OCI-LY7 (cell line): ENCODE measurements at regions not wholly inside any gene's neighbourhood (a gene's known extent, or its start where the extent isn't known, plus 50 kb on each side); places are given as distances from the start of the nearest gene placed in this dataset.

Experiments
- BruUV-seq: library from RNA; stranded (reverse); fragments of 400-500 nt; replicated peaks from 2 replicates; lab custom pipeline; 2021; lab: Mats Ljungman, UMichigan
- CTCF ChIA-PET: fragments of 300-600 bp; sonication (Branson Sonifier 250); formaldehyde crosslinking; loops from one replicate; lab custom pipeline; 2022; ENCODE audit warnings: antibody characterized with exemption; ENCODE audit not compliant: unreplicated experiment; lab: Charles Lee
- POLR2A ChIA-PET: fragments of 300-600 bp; sonication (Branson Sonifier 250); formaldehyde crosslinking; loops from one replicate; lab custom pipeline; 2022; ENCODE audit warnings: antibody characterized with exemption; lab: Charles Lee
- DNase-seq: peaks from one replicate; pipeline ENCODE4 v3.0.0-alpha.2; 2015; ENCODE audit warnings: low spot score
- H2AFZ ChIP-seq: fragments of 200-600 bp; sonication (generic), shearing (Covaris generic); 2 replicates; pipeline ENCODE4 v1.6.1; 2014; ENCODE audit warnings: mild to moderate bottlenecking, antibody characterized with exemption, low read length, moderate library complexity
- H3K27ac ChIP-seq: fragments of 200-600 bp; sonication (generic); 2 replicates; pipeline ENCODE4 v1.5.1; 2014; ENCODE audit warnings: mixed run types, low read depth, mild to moderate bottlenecking, moderate library complexity, low read length, inconsistent platforms; ENCODE audit not compliant: poor library complexity, severe bottlenecking
- H3K36me3 ChIP-seq: fragments of 200-600 bp; sonication (generic); 2 replicates; pipeline ENCODE4 v1.6.1; 2014; ENCODE audit warnings: mild to moderate bottlenecking, antibody characterized with exemption, low read length, moderate library complexity, mixed read lengths; ENCODE audit not compliant: insufficient read depth
- H3K4me1 ChIP-seq: fragments of 200-600 bp; sonication (generic); 2 replicates; pipeline ENCODE4 v1.5.1; 2014; ENCODE audit warnings: mild to moderate bottlenecking, low read length; ENCODE audit not compliant: insufficient read depth, poor library complexity, severe bottlenecking
- H3K4me2 ChIP-seq: fragments of 200-600 bp; sonication (generic); 2 replicates; pipeline ENCODE4 v1.6.1; 2014; ENCODE audit warnings: mild to moderate bottlenecking, low read length
- H3K4me3 ChIP-seq: fragments of 200-600 bp; sonication (generic); 2 replicates; pipeline ENCODE4 v1.5.1; 2014; ENCODE audit warnings: mild to moderate bottlenecking, low read depth, low read length; ENCODE audit not compliant: poor library complexity, severe bottlenecking
- H3K79me2 ChIP-seq: fragments of 200-600 bp; sonication (generic); 2 replicates; pipeline ENCODE4 v1.6.1; 2016; ENCODE audit warnings: low read depth, mild to moderate bottlenecking, low read length, moderate library complexity, mixed read lengths; ENCODE audit not compliant: insufficient read depth
- H3K9me2 ChIP-seq: fragments of 200-600 bp; sonication (generic); 2 replicates; pipeline ENCODE4 v1.6.1; 2016; ENCODE audit warnings: mild to moderate bottlenecking, low read length, mixed read lengths; ENCODE audit not compliant: insufficient read depth
- H3K9me3 ChIP-seq: fragments of 200-600 bp; sonication (generic); 2 replicates; pipeline ENCODE4 v1.6.1; 2014; ENCODE audit warnings: mild to moderate bottlenecking, mixed run types, low read length, mixed read lengths
- H4K20me1 ChIP-seq: fragments of 200-600 bp; sonication (generic); 2 replicates; pipeline ENCODE4 v1.6.1; 2014; ENCODE audit warnings: mild to moderate bottlenecking, antibody characterized with exemption, low read length, moderate library complexity, mixed read lengths; ENCODE audit not compliant: insufficient read depth
- CTCF ChIP-seq: fragments of 200-600 bp; sonication (generic); conservative IDR thresholded peaks from 2 replicates; pipeline ENCODE4 v1.5.1; 2014; ENCODE audit warnings: mild to moderate bottlenecking, antibody characterized with exemption, low read length, moderate library complexity, mixed read lengths
- EZH2phosphoT487 ChIP-seq: fragments of 200-600 bp; sonication (generic); IDR thresholded peaks from 2 replicates; pipeline ENCODE4 v1.6.1; 2018; ENCODE audit warnings: low read depth, borderline replicate concordance, mild to moderate bottlenecking, mixed run types, antibody characterized with exemption, low read length, moderate library complexity, mixed read lengths
- intact Hi-C: fragments of 100-400 bp; cut with micrococcal nuclease; formaldehyde crosslinking; loops from one replicate; pipeline ENCODE4 v1.10.0; 2022; ENCODE audit not compliant: unreplicated experiment

- Histone ChIP-seq H3K36me3 (no peaks in the 10 kb centered on the region), H2AFZ (no peak overlapping the region), H3K4me1 (no peaks in the 10 kb centered on the region), H3K9me3 (no peaks in the 10 kb centered on the region), H3K27ac (no peak overlapping the region), H3K4me2 (no peak overlapping the region), H3K79me2 (no peaks in the 10 kb centered on the region), H3K4me3 (no peak overlapping the region), H4K20me1 (no peaks in the 10 kb centered on the region), H3K9me2 (no peaks in the 10 kb centered on the region)
- DNase-seq, result no peak
- ChIA-PET POLR2A (no interaction called here), CTCF (no interaction called here)
- intact Hi-C loops, result no loop called here
- TF ChIP-seq CTCF (no peak), EZH2phosphoT487 (no peak)
- BruUV-seq, result no TSS peak
Measured at GRCh38 chrX:77085372-77085771, 361.8 kb upstream of the FGF16 start.

GRCh38 chrX:77087529-77088169, 359.5 kb upstream of the FGF16 start:
- Histone ChIP-seq H3K36me3 (no peaks in the 10 kb centered on the region), H3K9me3 (no peaks in the 10 kb centered on the region), H2AFZ (no peak overlapping the region), H3K4me1 (no peaks in the 10 kb centered on the region), H3K9me2 (no peaks in the 10 kb centered on the region), H3K4me3 (no peak overlapping the region), H3K4me2 (no peak overlapping the region), H4K20me1 (no peaks in the 10 kb centered on the region), H3K27ac (no peak overlapping the region), H3K79me2 (no peaks in the 10 kb centered on the region)
- DNase-seq, result no peak
- BruUV-seq, result no TSS peak
- POLR2A ChIA-PET, result no interaction called here
- CTCF ChIA-PET, result no interaction called here
- TF ChIP-seq EZH2phosphoT487 (no peak), CTCF (no peak)
- intact Hi-C loops, result no loop called here

- no peaks in the 10 kb centered on the region for H3K36me3 ChIP-seq
- intact Hi-C loops, result no loop called here
- no TSS peak for BruUV-seq
- no peaks in the 10 kb centered on the region for H3K9me2 ChIP-seq
- H3K4me3 ChIP-seq, result no peak overlapping the region
- no peaks in the 10 kb centered on the region for H3K4me1 ChIP-seq
- TF ChIP-seq EZH2phosphoT487 (no peak), CTCF (no peak)
- H3K27ac ChIP-seq, result no peak overlapping the region
- CTCF ChIA-PET, result no interaction called here
- no peaks in the 10 kb centered on the region for H4K20me1 ChIP-seq
- H3K4me2 ChIP-seq, result no peak overlapping the region
- H3K9me3 ChIP-seq, result no peaks in the 10 kb centered on the region
- no peaks in the 10 kb centered on the region for H3K79me2 ChIP-seq
- POLR2A ChIA-PET, result no interaction called here
- DNase-seq, result no peak
- H2AFZ ChIP-seq, result no peak overlapping the region
Measured at GRCh38 chrX:77088233-77088632, 359.0 kb upstream of the FGF16 start.
